ENCODE measurements at regions not wholly inside any gene's neighbourhood (a gene's known extent, or its start where the extent isn't known, plus 50 kb on each side); places are given as distances from the start of the nearest gene placed in this dataset.

DNA sequence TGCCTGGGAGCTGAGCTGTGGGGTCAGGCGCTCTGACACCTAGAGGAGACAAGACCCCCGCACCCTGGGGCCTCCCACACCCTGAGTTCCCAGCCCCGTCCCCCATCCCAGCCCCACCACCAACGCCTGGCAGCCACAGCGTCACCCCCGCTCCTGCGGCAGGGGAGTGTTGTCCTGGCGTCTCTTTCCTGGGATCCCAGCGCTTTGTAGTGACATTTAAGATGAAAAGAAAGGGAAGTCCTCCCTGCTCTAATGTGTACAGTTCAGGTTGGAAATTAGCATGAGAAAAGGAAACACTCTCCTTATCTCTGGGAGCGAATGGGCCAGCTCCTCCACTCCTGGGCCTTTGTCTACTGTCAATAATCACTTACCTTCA is 112.1 kb downstream of the FAM53A start:
- Histone ChIP-seq H3K27me3 (no peaks in the 10 kb centered on the region), H3K36me3 (no peaks in the 10 kb centered on the region), H3K27ac (no peak overlapping the region), H3K4me3 (no peak overlapping the region), H3K4me1 (no peaks in the 10 kb centered on the region), H3K9me3 (no peaks in the 10 kb centered on the region)
- TF ChIP-seq POLR2A (IDR thresholded peaks at IDR 0.05), result no peak
- TF ChIP-seq, protein P1, sequence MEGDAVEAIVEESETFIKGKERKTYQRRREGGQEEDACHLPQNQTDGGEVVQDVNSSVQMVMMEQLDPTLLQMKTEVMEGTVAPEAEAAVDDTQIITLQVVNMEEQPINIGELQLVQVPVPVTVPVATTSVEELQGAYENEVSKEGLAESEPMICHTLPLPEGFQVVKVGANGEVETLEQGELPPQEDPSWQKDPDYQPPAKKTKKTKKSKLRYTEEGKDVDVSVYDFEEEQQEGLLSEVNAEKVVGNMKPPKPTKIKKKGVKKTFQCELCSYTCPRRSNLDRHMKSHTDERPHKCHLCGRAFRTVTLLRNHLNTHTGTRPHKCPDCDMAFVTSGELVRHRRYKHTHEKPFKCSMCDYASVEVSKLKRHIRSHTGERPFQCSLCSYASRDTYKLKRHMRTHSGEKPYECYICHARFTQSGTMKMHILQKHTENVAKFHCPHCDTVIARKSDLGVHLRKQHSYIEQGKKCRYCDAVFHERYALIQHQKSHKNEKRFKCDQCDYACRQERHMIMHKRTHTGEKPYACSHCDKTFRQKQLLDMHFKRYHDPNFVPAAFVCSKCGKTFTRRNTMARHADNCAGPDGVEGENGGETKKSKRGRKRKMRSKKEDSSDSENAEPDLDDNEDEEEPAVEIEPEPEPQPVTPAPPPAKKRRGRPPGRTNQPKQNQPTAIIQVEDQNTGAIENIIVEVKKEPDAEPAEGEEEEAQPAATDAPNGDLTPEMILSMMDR (IDR thresholded peaks at IDR 0.05), result no peak
- intact Hi-C loops (cut with DNase I; ENCODE audit: low total_unique reads), result no loop called here
- DNase-seq, result no peak

DNA sequence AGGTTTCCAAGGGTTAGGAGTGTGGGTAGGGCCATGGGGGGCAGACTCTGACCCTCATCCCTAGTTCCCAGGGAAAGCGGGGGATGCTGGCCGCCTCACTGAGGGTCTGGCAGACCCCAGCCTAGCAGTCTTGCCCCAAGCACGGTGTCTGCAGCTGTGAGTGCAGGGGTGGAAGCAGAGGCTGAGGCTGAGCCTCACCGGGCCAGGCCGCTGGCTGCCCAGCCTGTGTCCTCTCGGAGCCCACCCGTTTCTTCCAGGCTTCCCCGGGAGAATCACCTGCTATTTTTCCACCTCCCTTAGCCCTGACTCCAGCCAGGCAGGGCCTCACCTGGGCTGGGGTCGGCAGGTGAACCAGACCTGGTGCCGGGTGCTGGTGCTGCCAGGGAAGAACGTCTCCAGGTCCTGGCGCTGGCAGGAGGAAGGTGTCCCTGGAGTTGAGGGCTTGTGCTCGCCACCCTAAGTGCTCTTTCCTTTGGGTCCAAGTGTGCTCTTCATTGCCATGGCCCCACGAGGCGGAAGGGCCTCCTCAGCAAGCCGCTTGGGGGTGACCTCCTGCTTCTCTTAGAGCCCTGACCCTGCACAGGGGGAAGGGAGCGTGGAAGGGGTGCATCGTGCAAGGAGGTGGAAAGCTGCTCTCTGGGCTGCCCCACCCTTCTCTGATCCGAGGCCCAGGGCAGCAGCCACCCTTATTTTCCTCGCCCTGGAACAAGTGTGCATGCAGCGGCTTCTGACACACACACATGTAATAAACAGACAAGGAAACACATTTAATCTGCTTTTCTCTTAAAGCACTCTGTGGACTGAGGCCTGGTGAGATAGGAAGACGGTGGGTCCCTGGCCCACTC is 112.7 kb downstream of the FAM53A start:
- intact Hi-C loops (cut with DNase I; ENCODE audit: low total_unique reads), result no loop called here
- DNase-seq, result no peak
- Histone ChIP-seq H3K4me1 (no peaks in the 10 kb centered on the region), H3K27ac (no peak overlapping the region), H3K36me3 (no peaks in the 10 kb centered on the region), H3K9me3 (no peaks in the 10 kb centered on the region), H3K4me3 (no peak overlapping the region), H3K27me3 (no peaks in the 10 kb centered on the region)
- no peak for TF ChIP-seq POLR2A (IDR thresholded peaks at IDR 0.05)
- TF ChIP-seq, protein P1 (IDR thresholded peaks at IDR 0.05), result no peak

DNA sequence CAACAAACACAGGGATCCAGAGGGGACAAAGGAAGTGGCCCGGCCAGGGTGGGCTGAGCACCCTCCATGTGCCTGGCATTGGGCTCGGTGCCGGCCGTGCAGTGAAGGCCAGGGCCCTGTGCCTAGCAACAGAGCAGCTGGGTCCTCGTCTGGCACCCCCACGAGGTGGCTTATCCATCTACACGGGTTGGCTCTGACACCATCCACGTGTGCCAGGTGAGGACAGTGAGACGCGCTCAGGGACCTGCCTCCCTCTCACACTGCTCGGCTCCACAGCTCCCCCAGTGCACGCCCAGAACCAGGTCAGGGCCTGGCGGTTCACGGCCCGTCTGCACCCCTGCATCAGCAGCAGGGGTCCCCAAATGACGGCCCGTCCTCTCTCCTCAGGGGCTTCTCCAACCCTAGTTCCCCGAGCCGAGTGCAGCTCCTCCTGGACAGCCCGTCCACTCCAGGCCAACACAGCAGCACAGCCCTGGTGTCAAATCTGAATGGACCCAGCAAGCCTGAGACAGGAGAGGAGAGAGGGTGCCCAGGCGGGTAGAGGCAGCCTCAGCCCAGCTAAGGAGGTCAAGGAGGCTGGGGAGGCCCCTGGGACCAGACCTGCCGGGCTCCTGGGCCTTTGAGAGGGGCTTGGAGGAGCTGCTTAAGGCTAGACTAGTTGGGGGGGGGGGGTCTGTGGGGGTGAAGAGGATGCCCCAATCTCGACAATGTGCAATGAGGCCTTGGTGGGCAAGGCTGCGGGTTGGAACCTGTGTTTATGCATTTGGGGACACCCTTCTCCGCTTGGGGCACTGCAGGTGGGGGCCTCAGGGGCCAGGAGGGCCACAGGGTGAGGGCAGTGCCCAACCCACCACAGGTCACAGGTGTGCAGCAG is 113.6 kb downstream of the FAM53A start:
- Histone ChIP-seq H3K36me3 (no peaks in the 10 kb centered on the region), H3K27ac (no peak overlapping the region), H3K9me3 (no peaks in the 10 kb centered on the region), H3K4me1 (no peaks in the 10 kb centered on the region), H3K27me3 (peaks cover 0 to 8% of the 10 kb centered on the region in 2 donors), H3K4me3 (no peak overlapping the region)
- TF ChIP-seq, protein P1 (IDR thresholded peaks at IDR 0.05), result no peak
- no peak for TF ChIP-seq POLR2A (IDR thresholded peaks at IDR 0.05)
- intact Hi-C loops (cut with DNase I; ENCODE audit: low total_unique reads), result no loop called here
- no peak for DNase-seq

DNA sequence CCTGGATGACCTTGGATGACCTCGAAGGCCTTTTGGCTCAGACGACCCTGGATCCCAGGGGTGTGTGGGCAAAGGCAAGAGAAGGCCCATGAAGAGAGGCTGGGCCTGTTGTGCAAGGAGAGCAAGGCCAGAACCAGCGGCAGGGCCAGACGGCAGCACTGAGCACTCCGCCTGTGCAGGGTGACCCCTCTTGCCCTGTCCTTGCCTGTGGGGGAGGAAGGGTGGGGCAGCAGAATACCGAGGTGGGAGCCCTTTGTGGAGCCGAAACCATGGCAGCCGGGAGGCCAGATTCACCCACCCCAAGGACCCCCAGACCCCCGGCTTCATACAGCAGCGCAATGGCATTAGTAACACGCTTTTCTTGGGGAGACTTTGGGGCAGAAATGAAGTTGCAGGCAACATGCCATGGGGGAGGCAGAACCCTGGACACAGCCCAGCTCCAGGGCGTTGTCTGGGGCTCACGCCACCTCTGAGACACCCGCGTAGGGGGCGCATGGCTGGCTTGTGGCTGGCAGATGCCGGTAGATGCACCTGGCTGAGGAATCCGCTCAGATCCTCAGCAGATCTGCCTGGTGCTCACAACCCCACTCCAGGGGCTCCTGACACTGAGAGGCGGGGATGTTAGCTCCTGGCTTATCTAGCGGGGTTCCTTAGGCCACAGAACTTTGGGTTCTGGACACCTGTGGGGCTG is 114.5 kb downstream of the FAM53A start:
- H3K9me3 ChIP-seq, result no peaks in the 10 kb centered on the region
- peaks cover 0 to 17% of the 10 kb centered on the region in 2 donors for H3K27me3 ChIP-seq
- no peak for DNase-seq
- intact Hi-C loops (cut with DNase I; ENCODE audit: low total_unique reads), result no loop called here
- H3K36me3 ChIP-seq, result no peaks in the 10 kb centered on the region
- H3K4me1 ChIP-seq, result no peaks in the 10 kb centered on the region
- no peak for TF ChIP-seq POLR2A (IDR thresholded peaks at IDR 0.05)
- TF ChIP-seq, protein P1 (IDR thresholded peaks at IDR 0.05), result no peak
- H3K4me3 ChIP-seq, result no peak overlapping the region
- no peak overlapping the region for H3K27ac ChIP-seq

Data from uterus (tissue), 3 donors.